Heart left ventricle (tissue), 13 donors: ENCODE measurements at regions not wholly inside any gene's neighbourhood (a gene's known extent, or its start where the extent isn't known, plus 50 kb on each side); places are given as distances from the start of the nearest gene placed in this dataset.

Experiments
- POLR2A ChIP-seq, 2 donors: fragments of 450-650 bp; IDR thresholded peaks; one replicate each; pipeline ENCODE4 v1.6.1; 2017; ENCODE audit warnings: antibody characterized with exemption in 2 of 2, mild to moderate bottlenecking in 2 of 2, moderate library complexity in 2 of 2
- TF ChIP-seq, protein P1 (sequence below), 12 donors: fragments of 200-600 bp; sonication (generic) in 4 of 12; IDR thresholded peaks; one replicate each; pipeline versions ENCODE4 v1.5.0 to v1.8.0; 2018 to 2022; ENCODE audit warnings: antibody characterized with exemption in 12 of 12, mild to moderate bottlenecking in 5 of 12
- donor health status: ischemic (EF 13 %, LVEDD 7.1; RV severe dilation, severe dysfunction).
- donor health status: DM: no; HTN: yes; CAD: no.
- donor health status: DM: no; HTN: no; CAD: no.
- donor health status: ischemic (EF 25% LVEDD 6.9; RV normal size, moderate dysfunction).
- donor health status: ischemic (EF 25% LVEDD 5.7; RV mildly dilated, moderate dysfunction).
- donor health status: ischemic (EF 35%, LVEDD 5.7; RV mildly dilated, moderate dysfunction).
- donor health status: nonischemic (EF 11% LVEDD 7.7; RV severe dilation, severe dysfunction).
- donor health status: DM: yes; HTN: yes; CAD: no.
- donor health status: PGD.
- donor health status: ischemic (EF 29% LVEDD 5.4; RV normal size, mild dysfunction).
- donor health status: nonischemic (EF 23%, LVEDD 6.1; RV moderate dilation, normal function).

DNA sequence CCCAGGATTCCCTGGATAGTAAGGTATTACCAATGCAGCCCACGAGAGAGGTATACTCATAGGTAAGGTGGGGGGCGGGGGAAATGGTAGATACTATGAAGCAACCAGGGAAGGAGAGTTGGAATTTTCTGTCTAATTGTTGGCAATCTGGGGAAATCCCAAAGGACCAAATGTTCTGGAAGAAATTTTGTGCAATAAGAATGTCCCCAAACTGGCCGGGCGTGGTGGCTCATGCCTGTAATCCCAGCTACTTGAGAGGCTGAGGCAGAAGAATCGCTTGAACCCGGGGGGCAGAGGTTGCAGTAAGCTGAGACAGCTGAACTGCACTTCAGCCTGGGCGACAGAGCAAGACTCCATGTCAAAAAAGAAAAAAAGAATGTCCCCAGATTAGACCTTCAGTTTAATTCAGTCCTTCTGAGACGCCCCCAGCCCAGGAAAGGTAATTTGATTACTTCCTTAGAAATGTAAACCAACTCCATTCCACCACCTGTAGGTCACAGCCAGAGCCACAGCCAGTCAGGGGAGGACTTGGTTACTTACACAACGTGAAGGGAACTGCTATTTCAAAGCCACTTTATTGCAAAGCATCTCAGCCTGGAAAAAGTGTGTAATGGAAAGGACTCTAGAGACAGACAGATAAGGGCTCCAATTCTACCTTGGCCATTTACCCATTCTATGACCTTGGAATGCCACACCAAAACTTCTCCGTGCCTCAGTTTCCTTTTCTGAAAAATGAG lies 50.0 kb upstream of the KLF4 start:
- TF ChIP-seq POLR2A (IDR thresholded peaks at IDR 0.05) = no peak
- TF ChIP-seq, protein P1, sequence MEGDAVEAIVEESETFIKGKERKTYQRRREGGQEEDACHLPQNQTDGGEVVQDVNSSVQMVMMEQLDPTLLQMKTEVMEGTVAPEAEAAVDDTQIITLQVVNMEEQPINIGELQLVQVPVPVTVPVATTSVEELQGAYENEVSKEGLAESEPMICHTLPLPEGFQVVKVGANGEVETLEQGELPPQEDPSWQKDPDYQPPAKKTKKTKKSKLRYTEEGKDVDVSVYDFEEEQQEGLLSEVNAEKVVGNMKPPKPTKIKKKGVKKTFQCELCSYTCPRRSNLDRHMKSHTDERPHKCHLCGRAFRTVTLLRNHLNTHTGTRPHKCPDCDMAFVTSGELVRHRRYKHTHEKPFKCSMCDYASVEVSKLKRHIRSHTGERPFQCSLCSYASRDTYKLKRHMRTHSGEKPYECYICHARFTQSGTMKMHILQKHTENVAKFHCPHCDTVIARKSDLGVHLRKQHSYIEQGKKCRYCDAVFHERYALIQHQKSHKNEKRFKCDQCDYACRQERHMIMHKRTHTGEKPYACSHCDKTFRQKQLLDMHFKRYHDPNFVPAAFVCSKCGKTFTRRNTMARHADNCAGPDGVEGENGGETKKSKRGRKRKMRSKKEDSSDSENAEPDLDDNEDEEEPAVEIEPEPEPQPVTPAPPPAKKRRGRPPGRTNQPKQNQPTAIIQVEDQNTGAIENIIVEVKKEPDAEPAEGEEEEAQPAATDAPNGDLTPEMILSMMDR (IDR thresholded peaks at IDR 0.05) = peak in 1 of 12 donors; percentile 10
